Prostate gland (tissue), 2 donors: ENCODE measurements at regions not wholly inside any gene's neighbourhood (a gene's known extent, or its start where the extent isn't known, plus 50 kb on each side); places are given as distances from the start of the nearest gene placed in this dataset.

Experiments used
- DNase-seq: peaks from one replicate; pipeline ENCODE4 v3.0.0-alpha.2; 2019; ENCODE audit warnings: low spot score
- H3K27ac ChIP-seq, 2 donors: fragments of 200-600 bp; sonication (generic); 2 replicates each; pipeline ENCODE4 v1.5.1; 2017 to 2019
- H3K27me3 ChIP-seq: fragments of 200-600 bp; sonication (generic); replicated peaks from 2 replicates; pipeline ENCODE4 v1.5.1; 2019; ENCODE audit not compliant: insufficient read depth
- H3K36me3 ChIP-seq, 2 donors: fragments of 200-600 bp; sonication (generic); 1 replicate in 1 of 2; 2 replicates in 1 of 2; pipeline versions ENCODE4 v1.5.1 to v1.8.1; 2017 to 2019
- H3K4me1 ChIP-seq: fragments of 200-600 bp; sonication (generic); replicated peaks from 2 replicates; pipeline ENCODE4 v1.5.1; 2019
- H3K4me3 ChIP-seq, 2 donors: fragments of 200-600 bp; sonication (generic); 2 replicates each; pipeline ENCODE4 v1.5.1; 2017 to 2019
- H3K9me3 ChIP-seq: fragments of 200-600 bp; sonication (generic); 2 replicates; pipeline ENCODE4 v1.5.1; 2017
- POLR2A ChIP-seq: fragments of 450-650 bp; IDR thresholded peaks from one replicate; pipeline ENCODE4 v1.6.1; 2016; ENCODE audit warnings: antibody characterized with exemption, mild to moderate bottlenecking
- POLR2AphosphoS5 ChIP-seq: sonication (generic); formaldehyde crosslinking; IDR thresholded peaks from one replicate; pipeline ENCODE4 v1.6.1; 2017; ENCODE audit warnings: antibody characterized with exemption
- WGBS: methylation state at CpG from one replicate; pipeline ENCODE4 v1.1.5; 2018; 5-methylcytosine and 5-hydroxymethylcytosine counted together
- intact Hi-C: fragments of 100-400 bp; cut with DNase I; formaldehyde crosslinking; loops from one replicate; pipeline ENCODE4 v1.14.2; 2022
- TF ChIP-seq, protein P1 (sequence below), 4 experiments: fragments of 200-600 bp in 2 of 4; fragments of 450-650 bp in 2 of 4; sonication (generic) in 2 of 4; IDR thresholded peaks; 1 replicate in 3 of 4; 2 replicates in 1 of 4; pipeline ENCODE4 v1.5.1; 2016 to 2019; ENCODE audit warnings: antibody characterized with exemption in 4 of 4, mild to moderate bottlenecking in 2 of 4, moderate library complexity in 2 of 4

DNA sequence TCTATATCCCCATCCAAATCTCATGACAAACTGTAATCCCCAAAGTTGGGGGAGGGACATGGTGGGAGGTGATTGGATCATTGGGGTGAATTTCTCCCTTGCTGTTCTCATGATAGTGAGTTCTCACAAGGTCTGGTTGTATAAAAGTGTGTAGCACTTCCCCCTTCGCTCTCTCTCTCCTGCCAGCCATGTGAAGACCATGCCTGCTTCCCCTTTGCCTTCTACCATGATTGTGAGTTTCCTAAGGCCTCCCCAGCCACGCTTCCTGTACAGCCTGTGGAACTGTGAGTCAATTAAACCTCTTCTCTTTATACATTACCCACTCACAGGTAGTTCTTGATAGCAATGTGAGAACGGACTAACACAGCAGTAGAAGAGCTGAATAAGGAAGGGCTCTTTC is 62.6 kb upstream of the VASH1 start:
- intact Hi-C loops: no loop called here
- Histone ChIP-seq H3K27me3 (no peaks in the 10 kb centered on the region), H3K27ac (no peak overlapping the region), H3K9me3 (no peaks in the 10 kb centered on the region), H3K4me3 (no peak overlapping the region), H3K36me3 (no peaks in the 10 kb centered on the region), H3K4me1 (no peaks in the 10 kb centered on the region)
- DNase-seq: no peak
- TF ChIP-seq, protein P1, sequence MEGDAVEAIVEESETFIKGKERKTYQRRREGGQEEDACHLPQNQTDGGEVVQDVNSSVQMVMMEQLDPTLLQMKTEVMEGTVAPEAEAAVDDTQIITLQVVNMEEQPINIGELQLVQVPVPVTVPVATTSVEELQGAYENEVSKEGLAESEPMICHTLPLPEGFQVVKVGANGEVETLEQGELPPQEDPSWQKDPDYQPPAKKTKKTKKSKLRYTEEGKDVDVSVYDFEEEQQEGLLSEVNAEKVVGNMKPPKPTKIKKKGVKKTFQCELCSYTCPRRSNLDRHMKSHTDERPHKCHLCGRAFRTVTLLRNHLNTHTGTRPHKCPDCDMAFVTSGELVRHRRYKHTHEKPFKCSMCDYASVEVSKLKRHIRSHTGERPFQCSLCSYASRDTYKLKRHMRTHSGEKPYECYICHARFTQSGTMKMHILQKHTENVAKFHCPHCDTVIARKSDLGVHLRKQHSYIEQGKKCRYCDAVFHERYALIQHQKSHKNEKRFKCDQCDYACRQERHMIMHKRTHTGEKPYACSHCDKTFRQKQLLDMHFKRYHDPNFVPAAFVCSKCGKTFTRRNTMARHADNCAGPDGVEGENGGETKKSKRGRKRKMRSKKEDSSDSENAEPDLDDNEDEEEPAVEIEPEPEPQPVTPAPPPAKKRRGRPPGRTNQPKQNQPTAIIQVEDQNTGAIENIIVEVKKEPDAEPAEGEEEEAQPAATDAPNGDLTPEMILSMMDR (IDR thresholded peaks at IDR 0.05): no peak
- TF ChIP-seq POLR2AphosphoS5: no peak
- no peak for TF ChIP-seq POLR2A
- 88% methylated on average over 3 of the region's 3 CpGs for WGBS

DNA sequence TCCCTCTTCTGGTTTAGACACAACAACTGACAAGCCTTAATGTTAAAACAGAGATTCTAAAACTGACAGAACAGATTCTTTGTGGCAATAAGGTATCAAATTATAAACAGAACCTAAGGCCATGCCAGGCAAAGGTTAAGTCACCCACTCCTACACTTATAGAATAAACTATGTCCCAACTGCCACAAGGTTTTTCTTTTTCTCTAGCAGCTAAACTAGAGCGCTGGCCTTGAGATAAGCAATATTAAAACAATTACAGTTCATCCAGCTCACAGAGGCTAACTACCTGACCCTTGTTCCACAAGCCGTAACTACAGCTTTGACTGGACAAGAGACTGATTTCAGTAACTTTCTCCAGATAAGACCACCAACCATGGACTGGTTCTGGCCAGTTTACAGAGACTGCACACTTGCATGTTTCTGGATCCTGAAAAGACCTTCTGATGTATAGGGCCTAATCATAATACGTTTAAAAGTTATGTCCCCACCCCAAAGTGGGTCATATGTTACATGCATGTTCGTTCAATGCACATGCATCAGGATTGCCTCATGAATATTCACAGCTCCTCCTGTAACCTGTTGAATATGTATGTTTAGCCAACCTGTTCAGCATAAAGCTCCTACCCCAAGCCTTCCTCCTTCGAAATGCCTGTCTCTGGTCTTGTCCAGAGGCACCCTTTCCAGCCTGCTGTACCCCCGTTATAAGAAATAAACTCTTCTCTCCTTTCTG is 61.9 kb upstream of the VASH1 start:
- TF ChIP-seq, protein P1 (IDR thresholded peaks at IDR 0.05): no peak
- TF ChIP-seq POLR2AphosphoS5: no peak
- no peak for TF ChIP-seq POLR2A
- no peak for DNase-seq
- intact Hi-C loops: no loop called here
- Histone ChIP-seq H3K27ac (no peak overlapping the region), H3K36me3 (no peaks in the 10 kb centered on the region), H3K9me3 (no peaks in the 10 kb centered on the region), H3K4me1 (no peaks in the 10 kb centered on the region), H3K27me3 (no peaks in the 10 kb centered on the region), H3K4me3 (no peak overlapping the region)
- 86% methylated on average over 6 of the region's 6 CpGs for WGBS

DNA sequence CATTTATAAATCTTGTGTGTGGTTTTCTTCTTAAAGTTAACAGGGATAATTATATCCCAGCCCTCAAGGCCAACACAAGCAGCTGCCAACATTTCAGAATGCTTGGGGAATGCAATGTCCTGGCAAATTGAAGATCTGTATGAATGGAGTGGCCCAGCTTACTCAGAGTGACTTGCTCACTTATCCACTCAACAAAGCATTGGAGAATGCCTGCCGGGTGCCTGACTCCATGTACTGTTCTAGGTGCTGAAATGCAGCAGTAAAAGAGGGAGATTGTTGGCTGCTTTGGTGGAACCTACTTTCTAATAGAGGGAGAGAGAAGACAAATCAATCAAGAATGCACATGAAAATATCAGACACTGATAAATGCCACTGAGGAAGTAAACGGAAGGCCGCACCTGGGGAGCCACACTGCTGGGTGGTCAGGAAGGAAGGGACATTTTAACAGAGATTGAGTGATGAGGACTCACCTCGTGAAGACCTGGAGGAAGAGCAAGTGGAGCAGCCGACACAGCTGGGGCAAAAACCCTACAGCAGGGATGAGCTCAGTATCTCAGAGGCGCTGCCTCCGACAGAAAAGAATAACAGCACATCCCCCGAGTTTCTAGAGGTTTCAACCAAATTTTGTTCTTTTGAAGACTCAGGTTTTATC is 61.2 kb upstream of the VASH1 start:
- 88% methylated on average over 8 of the region's 8 CpGs for WGBS
- intact Hi-C loops: no loop called here
- Histone ChIP-seq H3K27ac (no peak overlapping the region), H3K36me3 (no peaks in the 10 kb centered on the region), H3K9me3 (no peaks in the 10 kb centered on the region), H3K27me3 (no peaks in the 10 kb centered on the region), H3K4me1 (no peaks in the 10 kb centered on the region), H3K4me3 (no peak overlapping the region)
- DNase-seq: no peak
- TF ChIP-seq POLR2AphosphoS5 (no peak), POLR2A (no peak)
- TF ChIP-seq, protein P1 (IDR thresholded peaks at IDR 0.05): no peak

DNA sequence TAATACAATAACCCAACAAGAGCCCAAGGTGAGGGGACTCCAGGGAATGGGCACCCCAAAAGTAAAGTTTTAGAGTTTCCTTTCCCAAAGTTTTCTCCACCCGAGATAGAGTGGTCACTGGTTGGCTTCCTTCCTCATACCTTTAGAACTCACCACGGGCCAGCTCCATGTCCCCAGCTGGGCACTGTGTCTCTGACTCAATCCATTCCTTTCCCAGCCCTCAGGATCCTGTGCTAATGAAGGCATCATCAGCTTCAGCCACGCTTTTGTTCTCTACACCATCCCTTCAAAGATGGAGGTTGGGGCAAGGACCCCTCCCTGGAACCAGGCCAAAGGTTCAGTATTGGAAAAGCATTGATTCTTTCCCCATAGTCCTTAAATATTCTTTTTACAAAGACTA is 59.8 kb upstream of the VASH1 start:
- Histone ChIP-seq H3K27me3 (no peaks in the 10 kb centered on the region), H3K4me1 (no peaks in the 10 kb centered on the region), H3K9me3 (no peaks in the 10 kb centered on the region), H3K4me3 (no peak overlapping the region), H3K27ac (no peak overlapping the region), H3K36me3 (no peaks in the 10 kb centered on the region)
- TF ChIP-seq POLR2AphosphoS5 (no peak), POLR2A (no peak)
- TF ChIP-seq, protein P1 (IDR thresholded peaks at IDR 0.05): no peak
- 87% methylated on average over 3 of the region's 3 CpGs for WGBS
- intact Hi-C loops: no loop called here
- no peak for DNase-seq

DNA sequence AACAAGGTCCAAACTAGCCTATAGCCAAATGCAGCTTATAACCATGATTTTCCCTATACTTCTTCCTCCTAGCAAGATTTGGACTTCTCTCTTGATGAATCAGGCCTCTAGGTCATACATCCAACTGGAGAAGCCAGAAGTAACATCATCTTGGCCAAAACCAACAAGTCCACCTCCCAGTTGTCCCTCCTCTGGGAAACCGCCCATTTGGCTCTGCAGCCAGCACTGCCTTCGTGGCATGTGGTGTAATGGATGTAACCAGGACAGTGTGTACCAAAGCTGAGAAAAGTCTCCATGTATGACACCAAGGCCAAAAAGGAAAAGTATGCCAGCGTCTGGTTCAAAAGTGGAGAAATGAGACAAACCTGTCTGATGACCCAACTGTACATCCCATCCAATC is 59.3 kb upstream of the VASH1 start:
- Histone ChIP-seq H3K27me3 (no peaks in the 10 kb centered on the region), H3K9me3 (no peaks in the 10 kb centered on the region), H3K4me1 (no peaks in the 10 kb centered on the region), H3K4me3 (no peak overlapping the region), H3K27ac (no peak overlapping the region), H3K36me3 (no peaks in the 10 kb centered on the region)
- no peak for DNase-seq
- 68% methylated on average over 3 of the region's 3 CpGs for WGBS
- TF ChIP-seq POLR2AphosphoS5 (peak; percentile 35), POLR2A (no peak)
- TF ChIP-seq, protein P1 (IDR thresholded peaks at IDR 0.05): no peak
- intact Hi-C loops: no loop called here
